ENCODE measurements at regions not wholly inside any gene's neighbourhood (a gene's known extent, or its start where the extent isn't known, plus 50 kb on each side); places are given as distances from the start of the nearest gene placed in this dataset.

GRCh38 chr4:151911970-151912369 lies 151.2 kb upstream of the GATB start:
- TF ChIP-seq CTCF (IDR thresholded peaks at IDR 0.05): no peak
- no peak for TF ChIP-seq POLR2AphosphoS5 (IDR thresholded peaks at IDR 0.05)
- TF ChIP-seq POLR2A (IDR thresholded peaks at IDR 0.05): no peak
